ENCODE measurements at regions not wholly inside any gene's neighbourhood (a gene's known extent, or its start where the extent isn't known, plus 50 kb on each side); places are given as distances from the start of the nearest gene placed in this dataset.
"Not testable (repeated sequence)": the region's sequence is repeated elsewhere in the genome, so short reads cannot be mapped to it uniquely, and the experiment has no call there.

DNA sequence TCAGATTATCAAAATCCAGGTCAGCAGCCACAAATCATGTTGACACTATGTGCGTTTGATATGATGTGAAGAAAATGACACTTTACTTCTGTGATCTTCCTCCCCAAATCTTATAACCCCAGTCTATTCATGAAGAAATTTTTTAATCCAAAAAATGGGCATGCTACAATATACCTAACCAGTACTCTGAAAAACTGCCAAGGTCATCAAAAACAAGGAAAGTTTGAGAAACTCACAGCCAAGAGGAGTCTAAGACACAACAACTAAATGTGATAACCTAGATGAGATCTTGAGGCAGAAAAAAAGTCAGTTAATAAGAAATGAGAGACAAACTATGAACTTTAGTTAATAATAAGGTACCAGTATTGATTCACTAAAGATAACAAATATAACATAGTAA is 200.6 kb upstream of the IRAK1BP1 start:
- Histone ChIP-seq H3K4me3 (no peak overlapping the region), H3K36me3 (no peaks in the 10 kb centered on the region)

DNA sequence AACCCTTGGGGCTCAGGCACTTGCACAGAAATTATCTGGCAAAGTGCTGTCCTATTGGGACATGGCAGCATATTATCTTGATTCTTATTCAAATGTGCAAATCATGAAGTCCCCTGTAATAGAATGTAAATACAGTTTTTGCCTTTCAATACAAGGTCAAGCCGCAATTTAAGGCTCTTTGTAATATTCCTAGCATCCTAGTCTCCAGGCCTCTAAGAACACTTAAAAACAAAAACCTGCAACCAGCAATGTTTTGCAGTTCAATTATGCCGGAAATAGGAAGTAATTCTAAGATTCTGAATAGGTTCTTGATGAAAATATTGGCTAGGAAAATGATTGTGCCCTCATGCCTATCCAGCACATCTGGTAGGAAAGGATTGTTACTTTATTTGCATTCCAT is 197.2 kb upstream of the IRAK1BP1 start:
- TF ChIP-seq, protein P1, sequence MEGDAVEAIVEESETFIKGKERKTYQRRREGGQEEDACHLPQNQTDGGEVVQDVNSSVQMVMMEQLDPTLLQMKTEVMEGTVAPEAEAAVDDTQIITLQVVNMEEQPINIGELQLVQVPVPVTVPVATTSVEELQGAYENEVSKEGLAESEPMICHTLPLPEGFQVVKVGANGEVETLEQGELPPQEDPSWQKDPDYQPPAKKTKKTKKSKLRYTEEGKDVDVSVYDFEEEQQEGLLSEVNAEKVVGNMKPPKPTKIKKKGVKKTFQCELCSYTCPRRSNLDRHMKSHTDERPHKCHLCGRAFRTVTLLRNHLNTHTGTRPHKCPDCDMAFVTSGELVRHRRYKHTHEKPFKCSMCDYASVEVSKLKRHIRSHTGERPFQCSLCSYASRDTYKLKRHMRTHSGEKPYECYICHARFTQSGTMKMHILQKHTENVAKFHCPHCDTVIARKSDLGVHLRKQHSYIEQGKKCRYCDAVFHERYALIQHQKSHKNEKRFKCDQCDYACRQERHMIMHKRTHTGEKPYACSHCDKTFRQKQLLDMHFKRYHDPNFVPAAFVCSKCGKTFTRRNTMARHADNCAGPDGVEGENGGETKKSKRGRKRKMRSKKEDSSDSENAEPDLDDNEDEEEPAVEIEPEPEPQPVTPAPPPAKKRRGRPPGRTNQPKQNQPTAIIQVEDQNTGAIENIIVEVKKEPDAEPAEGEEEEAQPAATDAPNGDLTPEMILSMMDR (IDR thresholded peaks at IDR 0.05), result no peak
- Histone ChIP-seq H3K9me3 (no peaks in the 10 kb centered on the region), H3K36me3 (no peaks in the 10 kb centered on the region), H3K27ac (no peak overlapping the region), H3K4me1 (no peaks in the 10 kb centered on the region), H3K4me3 (no peak overlapping the region), H3K27me3 (no peaks in the 10 kb centered on the region)
- intact Hi-C loops (cut with DNase I), result no loop called here
- DNase-seq (no peak), ATAC-seq (no peak)
- 72 to 92% (median 78%) methylated on average over 2 of the region's 2 CpGs for WGBS, 4 donors

More for the DNA sequence above, 200.6 kb upstream of the IRAK1BP1 start:
- ATAC-seq, result no peak
- Histone ChIP-seq H3K27me3 (no peaks in the 10 kb centered on the region), H3K4me1 (no peaks in the 10 kb centered on the region), H3K9me3 (no peaks in the 10 kb centered on the region), H3K27ac (no peak overlapping the region)
- no peak for TF ChIP-seq POLR2A (IDR thresholded peaks at IDR 0.05)
- TF ChIP-seq, protein P1 (IDR thresholded peaks at IDR 0.05), result no peak
- intact Hi-C loops (cut with DNase I), result no loop called here
- WGBS, 4 donors, result 64 to 78% (median 71%) methylated on average over 1 of the region's 1 CpG
- DNase-seq, result no peak

DNA sequence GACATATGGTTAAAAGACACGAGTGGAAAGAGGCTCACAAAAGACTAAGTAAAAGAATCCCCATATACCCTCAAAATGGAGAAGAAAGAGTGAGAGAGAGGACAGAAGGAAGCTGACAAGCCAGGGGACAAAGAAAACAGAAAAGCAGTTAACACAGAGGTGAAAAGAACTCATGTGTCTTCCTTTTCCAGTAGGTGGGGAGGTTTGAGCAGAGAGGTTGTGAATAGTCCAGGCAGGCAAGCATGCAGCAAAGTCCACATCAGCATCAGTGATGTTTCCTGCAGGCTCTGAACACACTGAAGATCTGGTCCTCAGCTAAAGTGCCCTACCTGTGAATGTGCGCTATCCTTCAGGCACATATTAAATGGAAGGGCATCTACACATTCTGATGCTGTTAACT is 196.5 kb upstream of the IRAK1BP1 start:
- no peaks in the 10 kb centered on the region for H3K27me3 ChIP-seq
- WGBS, 4 donors, result 57 to 63% (median 58%) methylated on average over 2 of the region's 2 CpGs
- ATAC-seq (no peak), DNase-seq (no peak)
- H3K9me3 ChIP-seq, result peaks cover 0 to 2% (median 0%) of the 10 kb centered on the region in 12 donors
- TF ChIP-seq POLR2A (IDR thresholded peaks at IDR 0.05), result no peak
- TF ChIP-seq, protein P1 (IDR thresholded peaks at IDR 0.05), result no peak
- intact Hi-C loops (cut with DNase I), result no loop called here
- H3K4me1 ChIP-seq, result no peaks in the 10 kb centered on the region
- no peak overlapping the region for H3K4me3 ChIP-seq
- no peaks in the 10 kb centered on the region for H3K36me3 ChIP-seq
- no peak overlapping the region for H3K27ac ChIP-seq

DNA sequence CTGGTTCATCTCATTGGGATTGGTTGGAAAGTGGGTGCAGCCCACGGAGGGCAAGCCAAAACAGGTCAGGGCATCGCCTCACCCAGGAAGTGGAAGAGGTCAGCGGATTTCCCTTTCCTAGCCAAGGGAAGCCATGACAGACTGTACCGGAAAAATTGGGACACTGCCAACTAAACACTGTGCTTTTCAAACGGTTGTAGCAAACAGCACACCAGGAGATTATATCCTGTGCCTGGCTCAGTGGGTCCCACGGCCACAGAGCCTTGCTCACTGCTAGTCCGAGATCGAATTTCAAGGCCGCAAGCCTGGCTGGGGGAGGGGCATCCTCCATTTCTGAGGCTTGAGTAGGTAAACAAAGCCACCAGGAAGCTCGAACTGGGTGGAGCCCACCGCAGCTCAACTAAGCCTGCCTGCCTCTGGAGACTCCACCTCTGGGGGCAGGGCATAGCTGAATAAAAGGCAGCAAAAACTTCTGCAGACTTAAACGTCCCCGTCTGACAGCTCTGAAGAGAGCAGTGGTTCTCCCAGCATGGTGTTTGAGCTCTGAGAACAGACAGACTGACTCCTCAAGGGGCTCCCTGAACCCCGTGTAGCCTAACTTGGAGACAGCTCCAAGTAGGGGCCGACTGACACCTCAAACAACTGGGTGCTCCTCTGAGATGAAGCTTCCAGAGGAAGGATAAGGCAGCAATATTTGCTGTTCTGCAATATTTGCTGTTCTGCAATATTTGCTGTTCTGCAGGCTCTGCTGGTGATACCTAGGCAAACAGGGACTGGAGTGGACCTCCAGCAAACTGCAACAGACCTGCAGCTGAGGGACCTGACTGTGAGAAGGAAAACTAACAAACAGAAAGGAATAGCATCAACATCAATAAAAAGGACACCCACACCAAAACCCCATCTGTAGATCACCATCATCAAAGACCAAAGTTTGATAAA is 191.0 kb upstream of the IRAK1BP1 start:
- H3K4me1 ChIP-seq; H3K27me3 ChIP-seq; H3K9me3 ChIP-seq; H3K36me3 ChIP-seq; ATAC-seq; intact Hi-C loops (cut with DNase I); DNase-seq; H3K27ac ChIP-seq; H3K4me3 ChIP-seq: not testable (repeated sequence)
- 78 to 85% (median 82%) methylated on average over 14 to 15 of the region's 15 CpGs for WGBS, 4 donors

DNA sequence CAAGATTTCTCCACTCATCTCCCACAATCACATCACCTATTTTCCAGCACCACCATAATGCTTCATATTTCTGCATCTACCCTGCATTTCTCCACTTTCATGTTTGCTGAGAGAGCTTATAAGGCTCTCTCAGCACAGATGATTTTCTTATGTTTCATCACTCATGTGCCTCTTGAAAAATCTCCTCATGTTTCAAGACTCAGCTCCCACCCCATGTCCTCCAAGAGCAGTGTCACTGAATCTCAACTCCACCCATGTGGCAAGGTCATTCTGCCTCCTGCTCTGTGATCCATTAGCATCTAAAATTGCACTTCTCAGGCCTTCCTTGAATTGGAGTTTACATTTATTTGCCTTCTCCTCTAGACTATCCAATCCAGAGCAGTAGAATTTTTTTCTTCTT is 178.7 kb upstream of the IRAK1BP1 start:
- no peaks in the 10 kb centered on the region for H3K4me1 ChIP-seq
- ATAC-seq (no peak), DNase-seq (no peak)
- no peak overlapping the region for H3K27ac ChIP-seq
- H3K36me3 ChIP-seq, result no peaks in the 10 kb centered on the region
- H3K4me3 ChIP-seq, result no peak overlapping the region
- no peaks in the 10 kb centered on the region for H3K9me3 ChIP-seq
- no peak for TF ChIP-seq POLR2A (IDR thresholded peaks at IDR 0.05)
- TF ChIP-seq, protein P1 (IDR thresholded peaks at IDR 0.05), result no peak
- intact Hi-C loops (cut with DNase I), result no loop called here
- no peaks in the 10 kb centered on the region for H3K27me3 ChIP-seq
